Caco-2 (cell line): ENCODE measurements at regions not wholly inside any gene's neighbourhood (a gene's known extent, or its start where the extent isn't known, plus 50 kb on each side); places are given as distances from the start of the nearest gene placed in this dataset.

Experiments used
- BruUV-seq: library from RNA; stranded (reverse); fragments of 400-500 nt; replicated peaks from 2 replicates; lab custom pipeline; 2021; lab: Mats Ljungman, UMichigan
- CTCF ChIA-PET: fragments of 300-600 bp; sonication (Branson Sonifier 250); formaldehyde crosslinking; loops from one replicate; lab custom pipeline; 2022; ENCODE audit warnings: antibody characterized with exemption; lab: Charles Lee
- POLR2A ChIA-PET: fragments of 300-600 bp; sonication (Branson Sonifier 250); formaldehyde crosslinking; loops from one replicate; lab custom pipeline; 2022; ENCODE audit warnings: antibody characterized with exemption; lab: Charles Lee
- DNase-seq, 2 experiments: peaks; one replicate each; pipeline versions ENCODE4 v3.0.0 to v3.0.0-alpha.2; 2020 to 2022
- H3K27me3 ChIP-seq: replicated peaks from 2 replicates; pipeline ENCODE4 v1.6.0; 2011; ENCODE audit warnings: low read length; ENCODE audit not compliant: control insufficient read depth, insufficient read depth
- H3K36me3 ChIP-seq: 2 replicates; pipeline ENCODE4 v1.5.1; 2011; ENCODE audit warnings: low read length; ENCODE audit not compliant: control insufficient read depth, insufficient read depth
- H3K4me1 ChIP-seq: fragments of 250-450 bp; sonication (Bioruptor Pico); 2 replicates; pipeline ENCODE4 v1.5.1; 2020; ENCODE audit warnings: mild to moderate bottlenecking
- H3K4me3 ChIP-seq: 2 replicates; pipeline ENCODE4 v1.5.1; 2011; ENCODE audit warnings: low read depth, mild to moderate bottlenecking, control low read depth, low read length
- H3K9me3 ChIP-seq: fragments of 250-450 bp; sonication (Bioruptor Pico); 2 replicates; pipeline ENCODE4 v1.5.1; 2020; ENCODE audit warnings: mild to moderate bottlenecking, moderate library complexity
- H3K27ac Mint-ChIP-seq: one replicate; pipeline ENCODE4 v1.8.0; 2022; ENCODE audit warnings: mixed read lengths; ENCODE audit not compliant: unreplicated experiment
- H3K27me3 Mint-ChIP-seq: one replicate; pipeline ENCODE4 v1.8.0; 2022; ENCODE audit warnings: mixed read lengths; ENCODE audit not compliant: insufficient read depth, unreplicated experiment
- H3K36me3 Mint-ChIP-seq: one replicate; pipeline ENCODE4 v1.8.0; 2022; ENCODE audit warnings: mild to moderate bottlenecking, mixed read lengths; ENCODE audit not compliant: insufficient read depth, unreplicated experiment
- H3K4me1 Mint-ChIP-seq: one replicate; pipeline ENCODE4 v1.8.0; 2022; ENCODE audit warnings: low read depth, mixed read lengths; ENCODE audit not compliant: unreplicated experiment
- H3K4me3 Mint-ChIP-seq: one replicate; pipeline ENCODE4 v1.8.0; 2022; ENCODE audit warnings: mild to moderate bottlenecking, moderate library complexity, mixed read lengths; ENCODE audit not compliant: unreplicated experiment
- H3K9me3 Mint-ChIP-seq: one replicate; pipeline ENCODE4 v1.8.0; 2022; ENCODE audit warnings: mixed read lengths; ENCODE audit not compliant: unreplicated experiment
- CTCF ChIP-seq, 2 experiments: fragments of 200-600 bp in 1 of 2; IDR thresholded peaks; 1 replicate in 1 of 2; 2 replicates in 1 of 2; pipeline versions ENCODE4 v1.5.1 to v1.8.0; 2011 to 2022; ENCODE audit warnings: antibody characterized with exemption in 1 of 2, control low read depth in 1 of 2, inconsistent platforms in 1 of 2, low read depth in 1 of 2, low read length in 1 of 2, mild to moderate bottlenecking in 1 of 2, moderate library complexity in 1 of 2; ENCODE audit not compliant: insufficient read depth in 1 of 2, severe bottlenecking in 1 of 2, unreplicated experiment in 1 of 2
- intact Hi-C: fragments of 100-400 bp; cut with micrococcal nuclease; formaldehyde crosslinking; loops from one replicate; pipeline ENCODE4 v1.10.0; 2022; ENCODE audit not compliant: unreplicated experiment

DNA sequence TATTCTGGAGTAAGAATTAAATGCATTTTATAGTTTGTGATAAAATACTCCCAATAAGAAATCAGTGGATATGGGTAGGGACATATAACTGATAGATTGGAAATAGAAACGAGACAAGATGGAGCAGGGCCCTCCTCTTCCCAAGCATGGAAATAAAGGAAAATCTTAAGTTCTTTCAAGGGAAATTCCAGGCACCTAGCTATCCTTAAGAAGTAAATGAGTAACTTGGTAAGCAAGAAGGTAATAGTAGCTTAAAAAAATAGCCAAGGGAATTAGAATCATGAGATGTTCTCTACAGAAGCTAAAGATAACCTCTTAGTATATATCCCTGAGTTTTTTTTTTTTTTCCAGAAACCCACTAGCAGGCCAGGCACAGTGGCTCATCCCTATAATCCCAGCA lies 105.5 kb upstream of the FAM3C start:
- Mint-ChIP-seq H3K9me3 (peaks cover 27% of the 10 kb centered on the region), H3K36me3 (no peaks in the 10 kb centered on the region)
- H3K4me1 ChIP-seq: no peaks in the 10 kb centered on the region

GRCh38 chr7:121500360-121501058 lies 104.4 kb upstream of the FAM3C start:
- no peaks in the 10 kb centered on the region for H3K36me3 ChIP-seq
- H3K4me1 ChIP-seq: no peaks in the 10 kb centered on the region
- H3K4me1 Mint-ChIP-seq: no peaks in the 10 kb centered on the region
- BruUV-seq: no TSS peak
- H3K27ac Mint-ChIP-seq: no peak overlapping the region
- H3K36me3 Mint-ChIP-seq: no peaks in the 10 kb centered on the region
- H3K9me3 ChIP-seq: peaks cover 13% of the 10 kb centered on the region; the same call in 1 of the 2 replicates
- CTCF ChIA-PET: no interaction called here
- H3K9me3 Mint-ChIP-seq: peaks cover 19% of the 10 kb centered on the region
- no peak for DNase-seq
- H3K27me3 Mint-ChIP-seq: no peaks in the 10 kb centered on the region
- H3K27me3 ChIP-seq: no peaks in the 10 kb centered on the region
- POLR2A ChIA-PET: no interaction called here
- no peak overlapping the region for H3K4me3 Mint-ChIP-seq
- no peak overlapping the region for H3K4me3 ChIP-seq
- no peak for TF ChIP-seq CTCF (IDR thresholded peaks at IDR 0.05; ENCODE audit: insufficient read depth in 1 of 2, low read depth in 1 of 2, low read length in 1 of 2, severe bottlenecking in 1 of 2, unreplicated experiment in 1 of 2)
- intact Hi-C loops: no loop called here

More for the DNA sequence above, 105.5 kb upstream of the FAM3C start:
- Mint-ChIP-seq H3K27ac (no peak overlapping the region), H3K27me3 (no peaks in the 10 kb centered on the region), H3K4me3 (no peak overlapping the region), H3K4me1 (no peaks in the 10 kb centered on the region)
- Histone ChIP-seq H3K4me3 (no peak overlapping the region), H3K27me3 (no peaks in the 10 kb centered on the region), H3K9me3 (peaks cover 20% of the 10 kb centered on the region), H3K36me3 (no peaks in the 10 kb centered on the region)
- intact Hi-C loops: no loop called here
- DNase-seq: no peak
- no peak for TF ChIP-seq CTCF (IDR thresholded peaks at IDR 0.05; ENCODE audit: insufficient read depth in 1 of 2, low read depth in 1 of 2, low read length in 1 of 2, severe bottlenecking in 1 of 2, unreplicated experiment in 1 of 2)
- CTCF ChIA-PET: no interaction called here
- no TSS peak for BruUV-seq
- POLR2A ChIA-PET: no interaction called here

DNA sequence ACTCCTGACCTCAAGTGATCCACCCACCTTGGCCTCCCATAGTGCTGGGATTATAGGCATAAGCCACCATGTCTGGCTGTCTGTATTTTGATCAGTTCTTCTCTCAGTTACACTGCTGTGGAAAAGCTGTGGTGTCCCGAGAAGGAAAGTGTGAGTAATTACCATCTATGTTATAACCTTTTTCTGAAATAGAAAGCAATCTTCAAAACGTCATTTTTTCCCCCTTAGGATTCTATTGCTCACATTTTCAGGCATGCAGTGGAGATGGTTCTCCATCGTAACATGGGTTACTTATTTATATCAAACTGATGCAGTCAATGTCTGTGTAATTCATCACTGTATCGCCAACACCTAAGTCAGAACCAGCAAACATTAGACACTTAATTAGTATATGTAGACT lies 103.5 kb upstream of the FAM3C start:
- Histone ChIP-seq H3K27me3 (no peaks in the 10 kb centered on the region), H3K4me1 (no peaks in the 10 kb centered on the region), H3K9me3 (peaks cover 8% of the 10 kb centered on the region; the same call in 1 of the 2 replicates), H3K36me3 (no peaks in the 10 kb centered on the region), H3K4me3 (no peak overlapping the region)
- POLR2A ChIA-PET: no interaction called here
- H3K27ac Mint-ChIP-seq: no peak overlapping the region
- CTCF ChIA-PET: no interaction called here
- no TSS peak for BruUV-seq
- DNase-seq: no peak
- no peaks in the 10 kb centered on the region for H3K4me1 Mint-ChIP-seq
- no peak overlapping the region for H3K4me3 Mint-ChIP-seq
- no peaks in the 10 kb centered on the region for H3K27me3 Mint-ChIP-seq
- no peaks in the 10 kb centered on the region for H3K36me3 Mint-ChIP-seq
- intact Hi-C loops: no loop called here
- no peak for TF ChIP-seq CTCF (IDR thresholded peaks at IDR 0.05; ENCODE audit: insufficient read depth in 1 of 2, low read depth in 1 of 2, low read length in 1 of 2, severe bottlenecking in 1 of 2, unreplicated experiment in 1 of 2)
- peaks cover 10% of the 10 kb centered on the region for H3K9me3 Mint-ChIP-seq
